ENCODE measurements at regions not wholly inside any gene's neighbourhood (a gene's known extent, or its start where the extent isn't known, plus 50 kb on each side); places are given as distances from the start of the nearest gene placed in this dataset.
A peak's percentile ranks its signal among the peaks of the same experiment; 100 is the strongest.
"Not testable (repeated sequence)": the region's sequence is repeated elsewhere in the genome, so short reads cannot be mapped to it uniquely, and the experiment has no call there.

GRCh38 chr16:48680881-48681280 is 70.9 kb upstream of the N4BP1 start:
- DNase-seq (ENCODE audit: low read depth): no peak

- DNase-seq (ENCODE audit: low read depth): peak; percentile 14
These were observed 66.9 kb upstream of the N4BP1 start for GRCh38 chr16:48676836-48677235.

GRCh38 chr16:48668184-48668583 is 58.2 kb upstream of the N4BP1 start:
- DNase-seq (ENCODE audit: low read depth): not testable (repeated sequence)

- no peak for DNase-seq (ENCODE audit: low read depth)
These were observed 50.0 kb upstream of the N4BP1 start for GRCh38 chr16:48659940-48660339.
